H9 (cell line): ENCODE measurements at regions not wholly inside any gene's neighbourhood (a gene's known extent, or its start where the extent isn't known, plus 50 kb on each side); places are given as distances from the start of the nearest gene placed in this dataset.

ENCODE experiments used
- DNase-seq: peaks from one replicate; pipeline ENCODE4 v3.0.0-alpha.2; 2017
- H2AFZ ChIP-seq: one replicate; pipeline ENCODE4 v1.6.1; 2013; ENCODE audit warnings: mild to moderate bottlenecking, low read length, control low read depth, moderate library complexity
- H2AK5ac ChIP-seq: 2 replicates; pipeline ENCODE4 v1.6.1; 2013; ENCODE audit warnings: low read length, control low read depth, mixed read lengths; ENCODE audit not compliant: insufficient read length
- H2BK120ac ChIP-seq: one replicate; pipeline ENCODE4 v1.6.1; 2013; ENCODE audit warnings: low read depth, mild to moderate bottlenecking, low read length, control low read depth, inconsistent platforms; ENCODE audit not compliant: poor library complexity, severe bottlenecking
- H2BK12ac ChIP-seq: 2 replicates; pipeline ENCODE4 v1.6.1; 2013; ENCODE audit warnings: low read length, control low read depth, mixed read lengths, low read depth; ENCODE audit not compliant: insufficient read length
- H2BK15ac ChIP-seq: 2 replicates; pipeline ENCODE4 v1.6.1; 2013; ENCODE audit warnings: low read depth, low read length, control low read depth
- H2BK20ac ChIP-seq: one replicate; pipeline ENCODE4 v1.6.1; 2013; ENCODE audit warnings: low read depth, mild to moderate bottlenecking, low read length, control low read depth, inconsistent platforms; ENCODE audit not compliant: poor library complexity, severe bottlenecking
- H2BK5ac ChIP-seq: 2 replicates; pipeline ENCODE4 v1.6.1; 2013; ENCODE audit warnings: low read length, control low read depth, mixed read lengths; ENCODE audit not compliant: insufficient read length
- H3K14ac ChIP-seq: 2 replicates; pipeline ENCODE4 v1.6.1; 2013; ENCODE audit warnings: low read length, control low read depth; ENCODE audit not compliant: insufficient read depth
- H3K18ac ChIP-seq: 2 replicates; pipeline ENCODE4 v1.6.1; 2013; ENCODE audit warnings: low read depth, mild to moderate bottlenecking, mixed read lengths, low read length, control low read depth; ENCODE audit not compliant: insufficient read length
- H3K23ac ChIP-seq: 2 replicates; pipeline ENCODE4 v1.6.1; 2013; ENCODE audit warnings: low read length, control low read depth, mixed read lengths, low read depth; ENCODE audit not compliant: insufficient read length
- H3K23me2 ChIP-seq: 2 replicates; pipeline ENCODE4 v1.6.1; 2013; ENCODE audit warnings: low read depth, mild to moderate bottlenecking, mixed read lengths, low read length, control low read depth; ENCODE audit not compliant: insufficient read length, poor library complexity, severe bottlenecking
- H3K27ac ChIP-seq: 2 replicates; pipeline ENCODE4 v1.5.1; 2013; ENCODE audit warnings: low read length, control low read depth, mixed read lengths, low read depth; ENCODE audit not compliant: insufficient read length
- H3K27me3 ChIP-seq: 2 replicates; pipeline ENCODE4 v1.6.1; 2013; ENCODE audit warnings: low read length, control low read depth, inconsistent platforms; ENCODE audit not compliant: insufficient read depth
- H3K4ac ChIP-seq: 2 replicates; pipeline ENCODE4 v1.6.1; 2013; ENCODE audit warnings: low read depth, mild to moderate bottlenecking, control low read depth, inconsistent platforms, low read length, moderate library complexity
- H3K4me1 ChIP-seq: 2 replicates; pipeline ENCODE4 v1.6.1; 2013; ENCODE audit warnings: low read length, control low read depth, inconsistent platforms; ENCODE audit not compliant: insufficient read depth
- H3K4me2 ChIP-seq: 2 replicates; pipeline ENCODE4 v1.6.1; 2013; ENCODE audit warnings: low read length, control low read depth, mixed read lengths; ENCODE audit not compliant: insufficient read length, insufficient read depth
- H3K56ac ChIP-seq: 2 replicates; pipeline ENCODE4 v1.6.1; 2013; ENCODE audit warnings: low read depth, mild to moderate bottlenecking, mixed read lengths, low read length, control low read depth; ENCODE audit not compliant: insufficient read length
- H3K79me1 ChIP-seq: 2 replicates; pipeline ENCODE4 v1.6.1; 2013; ENCODE audit warnings: low read depth, mild to moderate bottlenecking, moderate library complexity, low read length, control low read depth, inconsistent platforms; ENCODE audit not compliant: insufficient read depth, poor library complexity, severe bottlenecking
- H3K79me2 ChIP-seq: 2 replicates; pipeline ENCODE4 v1.6.1; 2013; ENCODE audit warnings: low read length, control low read depth, inconsistent platforms; ENCODE audit not compliant: insufficient read depth
- H3K9ac ChIP-seq: 2 replicates; pipeline ENCODE4 v1.6.1; 2013; ENCODE audit warnings: low read length, control low read depth, mixed read lengths; ENCODE audit not compliant: insufficient read length; ENCODE audit errors: extremely low read depth
- H3K9me3 ChIP-seq: one replicate; pipeline ENCODE4 v1.6.1; 2013; ENCODE audit warnings: low read depth, low read length, inconsistent platforms; ENCODE audit not compliant: control insufficient read depth
- H3T11ph ChIP-seq: one replicate; pipeline ENCODE4 v1.6.1; 2013; ENCODE audit warnings: mild to moderate bottlenecking, low read length, control low read depth, inconsistent platforms
- H4K20me1 ChIP-seq: one replicate; pipeline ENCODE4 v1.6.1; 2013; ENCODE audit not compliant: control insufficient read depth, insufficient read length, insufficient read depth
- H4K5ac ChIP-seq: 2 replicates; pipeline ENCODE4 v1.6.1; 2013; ENCODE audit warnings: low read depth, mild to moderate bottlenecking, mixed read lengths, low read length, control low read depth; ENCODE audit not compliant: insufficient read length
- H4K8ac ChIP-seq: replicated peaks from 2 replicates; pipeline ENCODE4 v1.6.1; 2013; ENCODE audit warnings: low read length, control low read depth, mixed read lengths, low read depth; ENCODE audit not compliant: insufficient read length
- H4K91ac ChIP-seq: 2 replicates; pipeline ENCODE4 v1.6.1; 2013; ENCODE audit warnings: low read depth, mild to moderate bottlenecking, moderate library complexity, mixed read lengths, low read length, control low read depth; ENCODE audit not compliant: insufficient read length
- H3K27ac Mint-ChIP-seq, 3 experiments: 2 replicates in 2 of 3; 3 replicates in 1 of 3; pipeline ENCODE4 v1.8.0; 2020 to 2021; ENCODE audit warnings: mixed read lengths in 3 of 3, mild to moderate bottlenecking in 1 of 3, moderate library complexity in 1 of 3
- H3K27me3 Mint-ChIP-seq: 2 replicates; pipeline ENCODE4 v1.8.0; 2021; ENCODE audit warnings: low read depth, mild to moderate bottlenecking, moderate library complexity, mixed read lengths
- H3K36me3 Mint-ChIP-seq, 3 experiments: 2 replicates in 2 of 3; 3 replicates in 1 of 3; pipeline ENCODE4 v1.8.0; 2020 to 2021; ENCODE audit warnings: low read depth in 3 of 3, mixed read lengths in 3 of 3; ENCODE audit not compliant: insufficient read depth in 1 of 3
- H3K4me1 Mint-ChIP-seq, 2 experiments: 2 replicates each; pipeline ENCODE4 v1.8.0; 2020; ENCODE audit warnings: mixed read lengths in 2 of 2
- H3K4me3 Mint-ChIP-seq, 2 experiments: 2 replicates in 1 of 2; 3 replicates in 1 of 2; pipeline ENCODE4 v1.8.0; 2020 to 2021; ENCODE audit warnings: mild to moderate bottlenecking in 2 of 2, mixed read lengths in 2 of 2, moderate library complexity in 1 of 2
- H3K9me3 Mint-ChIP-seq, 2 experiments: 2 replicates in 1 of 2; 3 replicates in 1 of 2; pipeline ENCODE4 v1.8.0; 2020; ENCODE audit warnings: mild to moderate bottlenecking in 2 of 2, mixed read lengths in 2 of 2, moderate library complexity in 1 of 2
- WGBS: extraction: QIAGEN DNeasy Blood & Tissue Kit; methylation state at CpG from one replicate; pipeline ENCODE4 v1.1.7; 2013; ENCODE audit warnings: missing lambda C conversion rate, low lambda C conversion rate, mixed read lengths; ENCODE audit not compliant: insufficient read length; ENCODE audit errors: extremely low coverage; 5-methylcytosine and 5-hydroxymethylcytosine counted together
- TF ChIP-seq, protein P1 (sequence below): fragments of 200-600 bp; sonication (generic); conservative IDR thresholded peaks from 3 replicates; pipeline ENCODE4 v1.8.0; 2021; ENCODE audit warnings: antibody characterized with exemption, mild to moderate bottlenecking

DNA sequence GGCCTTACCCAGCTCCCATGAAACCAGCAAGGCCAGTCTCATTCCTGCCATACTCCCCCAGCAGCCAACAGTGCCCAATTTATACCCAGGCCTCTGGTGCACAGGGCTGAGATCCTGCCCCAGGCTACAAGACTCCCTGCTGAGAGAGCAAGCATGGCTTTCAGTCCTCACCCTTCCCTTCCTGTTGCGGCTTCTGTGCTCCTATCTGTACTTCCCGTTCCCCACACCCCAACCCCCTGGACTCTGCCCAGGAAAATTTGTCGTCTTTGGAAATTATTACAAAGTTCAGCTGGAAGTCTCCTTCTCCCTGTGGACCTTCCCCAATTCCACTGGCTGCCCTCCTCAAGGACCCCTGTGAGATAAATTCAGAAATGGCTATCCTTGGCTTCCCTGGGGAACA is 84.1 kb upstream of the GK2 start:
- Histone ChIP-seq H2BK120ac (no peak overlapping the region), H3K56ac (no peak overlapping the region), H3K27me3 (no peaks in the 10 kb centered on the region), H3K4me1 (no peaks in the 10 kb centered on the region), H4K91ac (no peak overlapping the region), H3K9me3 (no peaks in the 10 kb centered on the region), H3K9ac (no peak overlapping the region), H2AK5ac (no peak overlapping the region), H3K79me2 (no peaks in the 10 kb centered on the region), H3K18ac (no peak overlapping the region), H3K4ac (no peak overlapping the region), H2BK20ac (no peak overlapping the region), H3T11ph (no peak overlapping the region), H3K79me1 (no peaks in the 10 kb centered on the region), H2BK5ac (no peak overlapping the region), H3K14ac (no peak overlapping the region), H4K5ac (no peak overlapping the region), H4K20me1 (no peaks in the 10 kb centered on the region), H3K23ac (no peak overlapping the region), H3K23me2 (no peaks in the 10 kb centered on the region), H3K27ac (no peak overlapping the region), H3K4me2 (no peak overlapping the region), H2BK15ac (no peak overlapping the region), H2AFZ (no peak overlapping the region), H4K8ac (no peak overlapping the region), H2BK12ac (no peak overlapping the region)
- no peaks in the 10 kb centered on the region for H3K9me3 Mint-ChIP-seq
- peaks cover 0 to 12% of the 10 kb centered on the region in 2 experiments; a peak in 1 of 4 replicates for H3K4me1 Mint-ChIP-seq
- no peak for DNase-seq
- H3K27ac Mint-ChIP-seq = peak overlapping the region in 2 of 3 experiments; percentile 37 to 54; a peak in 3 of 7 replicates
- TF ChIP-seq, protein P1, sequence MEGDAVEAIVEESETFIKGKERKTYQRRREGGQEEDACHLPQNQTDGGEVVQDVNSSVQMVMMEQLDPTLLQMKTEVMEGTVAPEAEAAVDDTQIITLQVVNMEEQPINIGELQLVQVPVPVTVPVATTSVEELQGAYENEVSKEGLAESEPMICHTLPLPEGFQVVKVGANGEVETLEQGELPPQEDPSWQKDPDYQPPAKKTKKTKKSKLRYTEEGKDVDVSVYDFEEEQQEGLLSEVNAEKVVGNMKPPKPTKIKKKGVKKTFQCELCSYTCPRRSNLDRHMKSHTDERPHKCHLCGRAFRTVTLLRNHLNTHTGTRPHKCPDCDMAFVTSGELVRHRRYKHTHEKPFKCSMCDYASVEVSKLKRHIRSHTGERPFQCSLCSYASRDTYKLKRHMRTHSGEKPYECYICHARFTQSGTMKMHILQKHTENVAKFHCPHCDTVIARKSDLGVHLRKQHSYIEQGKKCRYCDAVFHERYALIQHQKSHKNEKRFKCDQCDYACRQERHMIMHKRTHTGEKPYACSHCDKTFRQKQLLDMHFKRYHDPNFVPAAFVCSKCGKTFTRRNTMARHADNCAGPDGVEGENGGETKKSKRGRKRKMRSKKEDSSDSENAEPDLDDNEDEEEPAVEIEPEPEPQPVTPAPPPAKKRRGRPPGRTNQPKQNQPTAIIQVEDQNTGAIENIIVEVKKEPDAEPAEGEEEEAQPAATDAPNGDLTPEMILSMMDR = no peak
- no peaks in the 10 kb centered on the region for H3K36me3 Mint-ChIP-seq
- no peaks in the 10 kb centered on the region for H3K27me3 Mint-ChIP-seq
- WGBS = no CpG with 5 or more reads among the region's 3 CpGs
- H3K4me3 Mint-ChIP-seq = no peak overlapping the region
